GM18909 (cell line): ENCODE measurements at regions not wholly inside any gene's neighbourhood (a gene's known extent, or its start where the extent isn't known, plus 50 kb on each side); places are given as distances from the start of the nearest gene placed in this dataset.
"Not testable (repeated sequence)": the region's sequence is repeated elsewhere in the genome, so short reads cannot be mapped to it uniquely, and the experiment has no call there.

ENCODE experiments used
- ATAC-seq: cut with Tn5 transposase; IDR thresholded peaks from one replicate; pipeline ENCODE4 v1.9.1; 2021; ENCODE audit warnings: mild to moderate bottlenecking; ENCODE audit not compliant: unreplicated experiment, poor library complexity

DNA sequence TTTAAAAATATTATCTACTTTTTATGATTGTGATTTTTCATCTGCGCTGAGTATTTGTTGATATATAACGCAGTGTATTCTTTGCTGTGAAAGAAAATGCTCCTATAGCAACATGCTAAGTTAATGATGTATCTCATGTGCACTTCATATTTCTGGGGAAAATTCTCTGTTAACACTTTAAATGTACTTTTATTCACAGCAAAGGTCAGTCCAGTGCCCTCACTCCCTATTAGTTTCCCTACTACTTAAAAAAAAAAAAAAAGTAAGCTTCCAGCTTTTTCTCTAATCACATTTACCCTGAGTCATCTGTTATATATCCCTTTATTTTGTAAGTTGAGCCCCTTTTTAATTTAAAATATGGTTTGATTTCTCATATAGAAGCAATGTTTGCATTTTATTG lies 219.8 kb downstream of the AEBP2 start:
- ATAC-seq = no peak

GRCh38 chr12:19659501-19659900 lies 220.2 kb downstream of the AEBP2 start:
- no peak for ATAC-seq

DNA sequence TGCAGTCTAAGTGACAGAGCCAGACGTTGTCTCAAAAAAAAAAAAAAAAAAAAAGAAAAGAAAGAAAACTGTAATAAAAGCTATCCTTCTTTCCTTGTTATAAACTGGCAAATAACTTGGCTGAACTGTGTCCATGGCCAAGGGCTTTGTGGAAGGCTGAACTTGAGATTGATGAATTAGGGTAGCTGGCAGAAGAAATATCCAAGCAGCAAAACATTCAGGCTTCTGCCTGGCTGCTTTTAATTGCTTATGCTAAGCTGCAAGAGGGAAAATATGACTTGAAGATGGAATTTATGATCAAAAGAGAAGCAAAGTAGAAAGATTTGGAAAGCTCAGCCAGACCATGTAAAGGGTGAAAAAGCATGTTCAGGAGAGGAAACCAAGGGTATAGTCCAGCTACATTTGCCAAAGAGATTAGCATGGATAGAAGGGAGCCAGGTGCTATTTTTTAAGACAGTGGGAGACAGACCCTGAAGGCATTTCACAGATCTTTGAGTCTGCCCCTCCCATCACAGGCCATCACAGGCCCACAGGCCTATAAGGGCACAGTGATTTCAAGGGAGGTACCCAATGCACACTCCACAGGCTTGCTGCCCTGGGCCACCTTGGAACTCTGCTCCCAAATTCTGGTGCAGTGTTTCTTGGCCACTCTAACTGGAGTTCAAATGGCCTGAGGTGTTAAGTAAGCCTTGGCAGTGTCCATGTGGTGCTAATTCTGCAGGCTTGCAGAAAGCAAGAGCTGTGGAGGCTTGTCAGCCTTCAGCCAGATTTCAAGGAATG lies 226.0 kb downstream of the AEBP2 start:
- ATAC-seq = no peak

DNA sequence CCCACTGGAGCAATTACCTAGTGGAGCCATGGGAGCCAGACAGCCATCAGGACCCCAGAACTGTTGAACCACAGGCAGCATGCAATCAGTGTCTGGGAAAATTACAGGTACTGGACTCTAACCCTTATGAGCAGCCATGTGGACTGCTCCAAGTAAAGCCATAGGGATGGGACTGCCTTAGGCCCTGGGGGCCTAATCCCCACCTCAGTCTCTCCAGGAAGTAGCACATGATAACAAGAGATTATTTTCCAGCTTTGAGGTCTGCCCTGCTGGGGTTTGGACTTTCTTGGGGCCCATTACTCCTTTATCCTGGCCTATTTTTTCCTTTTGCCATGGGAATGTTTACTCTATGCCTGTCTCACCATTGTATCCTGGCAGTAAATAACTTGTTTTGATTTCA lies 226.8 kb downstream of the AEBP2 start:
- ATAC-seq = no peak

DNA sequence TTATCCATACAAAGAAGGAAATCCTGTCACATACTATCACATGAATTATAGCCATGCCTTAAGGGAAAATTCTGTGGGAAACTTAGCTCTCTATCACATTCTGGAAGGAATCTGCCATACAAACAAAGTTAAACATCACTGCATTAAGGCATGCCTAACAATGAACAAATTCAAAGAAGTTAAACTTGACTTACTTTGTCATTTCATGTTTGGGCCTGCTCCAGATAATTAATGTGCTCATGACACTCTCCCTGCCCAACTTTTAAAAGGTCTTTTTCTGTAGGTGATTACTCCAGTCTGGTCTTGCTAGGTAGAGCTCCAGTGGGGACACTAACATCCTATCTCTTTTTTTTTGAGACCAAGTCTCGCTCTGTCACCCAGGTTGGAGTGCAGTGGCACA lies 230.5 kb downstream of the AEBP2 start:
- no peak for ATAC-seq

DNA sequence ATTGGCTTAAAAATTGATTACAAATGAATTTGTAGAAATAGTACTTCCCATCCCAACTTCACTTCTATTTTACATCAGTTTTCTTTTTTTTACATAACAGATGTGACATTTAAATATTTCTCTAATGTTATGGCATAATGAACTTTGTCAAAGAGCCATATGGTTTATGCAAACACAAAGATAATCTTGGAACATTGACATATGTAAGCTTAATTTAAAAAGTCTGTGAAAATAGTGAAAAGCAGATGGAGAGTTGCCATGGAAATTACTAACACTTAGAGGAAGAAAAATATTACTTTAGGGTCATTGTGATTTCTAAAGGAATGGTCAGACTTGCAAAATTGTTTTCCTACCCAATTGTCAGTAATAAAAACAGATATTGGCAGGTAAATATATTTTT lies 232.4 kb downstream of the AEBP2 start:
- no peak for ATAC-seq

GRCh38 chr12:19674437-19674836 lies 235.1 kb downstream of the AEBP2 start:
- ATAC-seq = no peak

DNA sequence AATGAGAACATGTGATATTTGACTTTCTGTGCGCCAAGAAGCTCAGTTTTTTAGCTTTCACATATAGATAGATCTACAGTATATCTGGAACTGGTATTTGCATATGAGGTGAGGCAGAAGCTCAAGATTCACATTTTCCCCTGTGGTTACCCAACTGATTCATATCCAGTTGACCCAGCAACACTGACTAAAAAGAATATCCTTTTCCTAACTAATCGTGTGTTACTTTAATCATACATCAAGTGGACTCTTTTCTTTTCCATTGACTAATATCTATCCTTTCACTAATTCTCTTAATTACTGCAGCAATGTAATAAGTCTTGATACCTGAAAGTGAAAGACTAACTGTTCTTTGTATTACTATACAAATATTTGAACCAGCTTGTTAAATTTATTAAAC lies 236.1 kb downstream of the AEBP2 start:
- ATAC-seq = peak; percentile 59

DNA sequence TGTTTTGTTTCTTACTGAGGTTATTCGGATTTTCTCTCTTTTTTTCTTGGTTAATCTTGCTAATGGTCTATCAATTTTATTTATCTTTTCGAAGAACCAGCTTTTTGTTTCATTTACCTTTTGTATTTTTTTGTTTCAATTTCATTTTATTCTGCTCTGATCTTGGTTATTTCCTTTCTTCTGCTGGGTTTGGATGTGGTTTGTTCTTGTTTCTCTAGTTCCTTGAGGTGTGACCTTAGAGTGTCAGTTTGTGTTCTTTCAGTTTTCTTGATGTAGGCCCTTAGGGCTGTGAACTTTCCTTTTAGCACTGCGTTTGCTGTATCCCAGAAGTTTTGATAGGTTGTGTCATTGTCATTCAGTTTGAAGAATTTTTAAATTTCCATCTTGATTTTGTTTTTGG lies 239.2 kb downstream of the AEBP2 start:
- ATAC-seq = not testable (repeated sequence)

GRCh38 chr12:19681007-19681406 lies 241.7 kb downstream of the AEBP2 start:
- no peak for ATAC-seq

GRCh38 chr12:19683178-19683927 lies 244.1 kb downstream of the AEBP2 start:
- ATAC-seq = no peak

GRCh38 chr12:19687371-19687770 lies 248.1 kb downstream of the AEBP2 start:
- no peak for ATAC-seq

DNA sequence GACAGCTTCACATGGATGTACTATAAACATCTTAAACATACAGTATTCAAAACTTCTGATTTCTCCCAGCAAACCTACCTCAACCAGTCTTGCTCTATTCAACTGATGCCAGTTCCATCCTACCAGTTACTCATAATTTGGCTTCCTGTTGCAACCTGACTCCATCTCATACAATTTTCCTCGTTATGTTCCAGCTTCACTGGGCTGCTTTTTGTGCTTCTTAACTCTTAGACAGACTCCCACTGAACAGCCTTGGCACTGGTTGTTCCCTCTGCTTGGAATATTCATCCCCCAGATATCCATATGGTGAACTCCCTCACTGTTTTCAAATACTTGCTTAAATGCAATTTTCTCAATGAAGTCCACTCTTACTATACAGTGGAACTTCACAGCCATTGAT lies 249.2 kb downstream of the AEBP2 start:
- ATAC-seq = no peak

GRCh38 chr12:19689226-19689625 lies 249.9 kb downstream of the AEBP2 start:
- no peak for ATAC-seq

DNA sequence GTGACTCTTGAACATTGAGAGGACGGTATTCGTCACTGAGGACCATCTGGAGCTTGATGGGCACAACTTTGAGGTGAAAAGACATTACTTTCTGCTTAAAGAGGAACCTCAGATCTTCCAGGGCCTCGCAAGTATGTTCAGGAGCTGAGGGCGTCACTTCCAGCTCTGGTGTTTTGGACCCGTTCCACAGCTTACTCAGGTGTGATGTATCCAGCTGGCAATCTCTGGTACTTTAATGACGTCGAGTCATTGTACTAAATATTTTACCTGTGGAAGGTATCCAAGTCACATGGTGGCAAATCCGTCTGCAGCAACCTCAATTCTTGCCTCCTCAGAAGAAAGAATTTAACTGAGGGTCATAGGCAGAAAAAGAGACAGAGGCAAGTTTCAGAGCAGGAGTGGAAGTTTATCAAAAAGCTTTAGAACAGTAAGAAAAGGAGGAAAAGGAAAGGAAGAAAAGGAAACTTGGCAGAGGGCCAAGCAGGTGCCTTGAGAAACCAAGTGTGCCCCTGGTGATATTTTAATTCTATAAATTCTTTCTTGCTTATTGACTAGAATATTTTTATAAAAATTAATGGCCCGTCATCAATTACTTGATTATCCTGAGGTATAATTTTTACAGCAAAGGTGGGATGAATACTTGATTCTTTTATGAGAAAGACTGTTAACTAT lies 250.6 kb downstream of the AEBP2 start:
- no peak for ATAC-seq

GRCh38 chr12:19692091-19692490 lies 252.8 kb downstream of the AEBP2 start:
- ATAC-seq = no peak

GRCh38 chr12:19692566-19692965 lies 253.3 kb downstream of the AEBP2 start:
- no peak for ATAC-seq

DNA sequence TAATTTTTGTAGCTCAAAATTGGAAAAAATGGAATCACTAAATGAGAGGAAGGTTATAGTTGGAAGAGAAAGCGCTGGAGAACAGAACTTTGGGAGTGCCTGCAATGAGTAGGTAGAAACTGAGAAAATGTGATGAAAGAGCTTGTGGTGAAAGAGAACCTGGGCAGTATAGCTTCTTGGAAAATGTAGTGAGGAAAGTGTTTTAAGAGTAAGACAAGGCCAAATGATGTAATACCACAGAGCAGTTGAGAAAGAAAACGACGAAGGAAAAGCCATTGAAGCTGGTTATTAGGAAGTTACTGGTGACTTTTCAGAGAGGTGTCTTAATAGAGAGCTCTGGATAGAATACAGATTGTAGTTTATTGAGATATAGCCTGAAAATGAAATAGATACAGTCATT lies 255.3 kb downstream of the AEBP2 start:
- ATAC-seq = no peak

DNA sequence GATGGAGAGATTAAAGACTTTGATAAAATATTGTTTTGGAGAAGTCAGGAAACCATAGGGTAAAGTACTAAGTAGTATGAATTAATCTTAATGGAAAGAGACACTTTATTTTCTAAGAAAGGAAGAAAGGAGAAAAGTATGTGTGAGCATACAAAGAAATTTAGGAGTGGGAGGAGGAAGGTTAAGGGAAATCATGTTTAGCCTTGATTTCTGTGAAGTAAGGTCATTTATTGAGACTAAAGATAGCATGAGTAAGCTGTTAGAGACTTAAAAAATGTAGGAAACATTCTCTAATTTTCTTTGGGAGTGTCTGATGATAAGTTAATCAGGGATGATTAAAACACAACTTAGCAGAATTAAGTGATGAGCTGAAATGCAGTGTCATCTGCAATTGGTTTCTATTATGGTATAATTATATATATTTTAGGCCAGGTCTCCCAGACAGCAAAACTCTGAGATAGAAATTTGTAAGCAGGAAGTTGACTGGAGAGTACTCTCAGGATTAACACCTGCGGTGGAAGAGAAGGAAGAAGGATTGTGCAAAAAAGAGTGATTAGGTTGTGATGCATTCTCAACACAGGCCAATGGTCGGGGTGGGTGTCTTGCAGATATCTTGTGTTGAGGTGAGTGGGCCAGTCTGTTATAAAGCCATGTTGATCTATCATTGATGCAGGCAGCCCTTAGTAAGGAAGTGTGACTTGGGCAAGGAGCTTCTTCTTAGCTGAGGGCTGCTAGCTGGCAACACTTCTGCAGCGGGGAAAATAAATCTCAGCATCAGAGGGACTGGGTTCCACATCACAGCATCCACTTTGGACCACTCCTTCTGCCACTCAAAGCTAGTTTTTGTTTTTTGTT lies 256.2 kb downstream of the AEBP2 start:
- ATAC-seq = no peak

DNA sequence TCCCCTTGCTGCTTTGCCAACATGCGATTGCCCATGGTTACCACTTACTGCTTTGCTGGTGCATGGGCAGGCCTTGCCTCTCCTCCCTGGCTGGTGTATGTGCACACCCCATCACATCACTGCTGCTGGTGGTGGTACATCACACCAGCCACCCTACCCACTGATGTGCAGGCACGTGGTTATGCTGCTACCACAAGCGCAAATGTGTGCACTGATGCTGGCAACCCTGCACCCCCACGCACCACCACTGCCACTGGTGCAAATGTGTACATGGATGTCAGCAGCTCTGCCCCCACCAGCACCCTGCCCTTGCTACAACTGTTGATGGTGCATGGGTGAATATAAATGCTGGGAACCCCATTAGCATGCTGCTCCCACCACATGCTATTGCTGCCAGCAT lies 261.7 kb downstream of the AEBP2 start:
- ATAC-seq = no peak
